Stomach (tissue), 8 donors: ENCODE measurements at regions not wholly inside any gene's neighbourhood (a gene's known extent, or its start where the extent isn't known, plus 50 kb on each side); places are given as distances from the start of the nearest gene placed in this dataset.

Experiments used
- DNase-seq, 2 donors: peaks; one replicate each; pipeline versions ENCODE4 v3.0.0 to v3.0.0-alpha.2; 2013 to 2019
- H3K27ac ChIP-seq, 5 donors: fragments of 200-600 bp in 4 of 5; sonication (generic) in 4 of 5; one replicate each; pipeline ENCODE4 v1.5.1; 2013 to 2019; ENCODE audit warnings: mild to moderate bottlenecking in 1 of 5, moderate library complexity in 1 of 5
- H3K27me3 ChIP-seq, 3 donors: fragments of 200-600 bp; sonication (generic); one replicate each; pipeline ENCODE4 v1.5.1; 2017 to 2019; ENCODE audit warnings: mixed run types in 1 of 3
- H3K36me3 ChIP-seq, 4 donors: fragments of 200-600 bp; sonication (generic); 1 replicate in 3 of 4; 2 replicates in 1 of 4; pipeline ENCODE4 v1.5.1; 2016 to 2019
- H3K4me1 ChIP-seq, 4 donors: fragments of 200-600 bp; sonication (generic); one replicate each; pipeline ENCODE4 v1.5.1; 2016 to 2019
- H3K4me3 ChIP-seq, 4 donors: fragments of 200-600 bp; sonication (generic) in 3 of 4; one replicate each; pipeline ENCODE4 v1.5.1; 2016 to 2019; ENCODE audit warnings: mild to moderate bottlenecking in 1 of 4
- H3K9me3 ChIP-seq, 4 donors: fragments of 200-600 bp; sonication (generic); one replicate each; pipeline ENCODE4 v1.5.1; 2016 to 2019
- EP300 ChIP-seq: sonication (generic); formaldehyde crosslinking; IDR thresholded peaks from one replicate; pipeline ENCODE4 v1.6.1; 2017; ENCODE audit warnings: antibody characterized with exemption
- POLR2A ChIP-seq, 4 donors: fragments of 450-650 bp; IDR thresholded peaks; one replicate each; pipeline ENCODE4 v1.6.1; 2016; ENCODE audit warnings: antibody characterized with exemption in 4 of 4, control low read depth in 2 of 4, mild to moderate bottlenecking in 1 of 4, moderate library complexity in 1 of 4
- POLR2AphosphoS5 ChIP-seq, 3 donors: sonication (generic); formaldehyde crosslinking; IDR thresholded peaks; one replicate each; pipeline ENCODE4 v1.6.1; 2016; ENCODE audit warnings: antibody characterized with exemption in 3 of 3
- WGBS, 5 donors: extraction: QIAGEN DNeasy Blood & Tissue Kit in 3 of 5; methylation state at CpG; one replicate each; pipeline versions ENCODE4 v1.1.5 to v1.1.7; 2013 to 2018; 5-methylcytosine and 5-hydroxymethylcytosine counted together
- intact Hi-C: fragments of 100-400 bp; cut with DNase I; formaldehyde crosslinking; loops from one replicate; pipeline ENCODE4 v1.15.1; 2023; ENCODE audit warnings: low total_unique reads
- TF ChIP-seq, protein P1 (sequence below), 7 experiments: fragments of 450-650 bp in 4 of 7; fragments of 200-600 bp in 3 of 7; sonication (generic) in 3 of 7; IDR thresholded peaks; one replicate each; pipeline ENCODE4 v1.5.1; 2016 to 2019; ENCODE audit warnings: antibody characterized with exemption in 7 of 7, control low read depth in 2 of 7, mild to moderate bottlenecking in 1 of 7
- donor health status: healthy with polysubstance abuse.
- donor health status: Bipolar disorder and iron deficiency.
- donor health status: healthy.

DNA sequence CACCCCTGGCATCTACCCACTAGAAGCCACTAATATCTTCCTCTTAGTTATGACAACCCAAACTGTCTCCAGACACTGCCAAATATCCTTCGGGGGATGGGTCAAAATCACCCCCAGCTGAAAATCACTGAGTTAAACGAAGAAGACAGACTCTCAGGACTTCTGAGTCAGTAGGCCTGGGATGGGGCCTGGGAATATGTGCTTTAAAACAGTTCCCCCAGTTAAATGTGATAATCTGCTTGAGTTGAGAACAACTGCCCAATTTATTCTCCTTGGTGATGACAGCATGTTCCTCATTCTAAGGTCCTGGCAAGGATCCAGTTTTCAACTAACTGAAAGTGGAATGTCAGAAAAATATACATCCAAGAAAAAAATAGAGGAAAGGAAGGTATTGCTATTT, 52.4 kb downstream of the CBLL2 start:
- WGBS, 5 donors: 42 to 67% (median 56%) methylated on average over 2 of the region's 2 CpGs
- H3K4me3 ChIP-seq: no peak overlapping the region
- DNase-seq: no peak

DNA sequence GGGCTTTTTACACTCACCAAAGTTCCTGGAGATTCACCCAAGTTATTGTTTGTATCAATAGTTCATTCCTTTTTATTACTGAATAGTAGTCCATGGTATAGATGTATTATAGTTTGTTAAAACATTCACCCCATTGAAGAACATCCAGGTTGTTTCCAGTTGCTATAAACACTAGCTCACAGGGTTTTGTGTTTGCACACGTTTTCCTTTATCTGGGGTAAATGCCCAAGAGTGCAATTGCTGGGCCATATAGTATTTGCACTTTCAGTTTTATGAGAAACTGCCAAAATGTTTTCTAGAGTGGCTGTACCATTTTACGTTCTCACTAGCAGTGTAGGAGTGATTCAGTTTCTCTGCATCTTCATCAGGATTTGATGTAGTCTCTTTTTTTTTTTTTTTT, 57.1 kb downstream of the CBLL2 start:
- TF ChIP-seq POLR2AphosphoS5 (IDR thresholded peaks at IDR 0.05): no peak
- TF ChIP-seq POLR2A (IDR thresholded peaks at IDR 0.05): no peak
- no peak for TF ChIP-seq EP300
- TF ChIP-seq, protein P1, sequence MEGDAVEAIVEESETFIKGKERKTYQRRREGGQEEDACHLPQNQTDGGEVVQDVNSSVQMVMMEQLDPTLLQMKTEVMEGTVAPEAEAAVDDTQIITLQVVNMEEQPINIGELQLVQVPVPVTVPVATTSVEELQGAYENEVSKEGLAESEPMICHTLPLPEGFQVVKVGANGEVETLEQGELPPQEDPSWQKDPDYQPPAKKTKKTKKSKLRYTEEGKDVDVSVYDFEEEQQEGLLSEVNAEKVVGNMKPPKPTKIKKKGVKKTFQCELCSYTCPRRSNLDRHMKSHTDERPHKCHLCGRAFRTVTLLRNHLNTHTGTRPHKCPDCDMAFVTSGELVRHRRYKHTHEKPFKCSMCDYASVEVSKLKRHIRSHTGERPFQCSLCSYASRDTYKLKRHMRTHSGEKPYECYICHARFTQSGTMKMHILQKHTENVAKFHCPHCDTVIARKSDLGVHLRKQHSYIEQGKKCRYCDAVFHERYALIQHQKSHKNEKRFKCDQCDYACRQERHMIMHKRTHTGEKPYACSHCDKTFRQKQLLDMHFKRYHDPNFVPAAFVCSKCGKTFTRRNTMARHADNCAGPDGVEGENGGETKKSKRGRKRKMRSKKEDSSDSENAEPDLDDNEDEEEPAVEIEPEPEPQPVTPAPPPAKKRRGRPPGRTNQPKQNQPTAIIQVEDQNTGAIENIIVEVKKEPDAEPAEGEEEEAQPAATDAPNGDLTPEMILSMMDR (IDR thresholded peaks at IDR 0.05): no peak
- WGBS, 5 donors: 44 to 64% (median 48%) methylated on average over 2 of the region's 2 CpGs
- Histone ChIP-seq H3K27me3 (no peaks in the 10 kb centered on the region), H3K4me1 (no peaks in the 10 kb centered on the region), H3K36me3 (no peaks in the 10 kb centered on the region), H3K27ac (no peak overlapping the region), H3K9me3 (no peaks in the 10 kb centered on the region), H3K4me3 (no peak overlapping the region)
- no peak for DNase-seq
- intact Hi-C loops: no loop called here

More for the DNA sequence above, 52.4 kb downstream of the CBLL2 start:
- Histone ChIP-seq H3K4me1 (no peaks in the 10 kb centered on the region), H3K9me3 (no peaks in the 10 kb centered on the region), H3K27ac (no peak overlapping the region), H3K27me3 (peaks cover 0 to 7% (median 0%) of the 10 kb centered on the region in 3 donors), H3K36me3 (no peaks in the 10 kb centered on the region)
- TF ChIP-seq, protein P1 (IDR thresholded peaks at IDR 0.05): no peak
- TF ChIP-seq POLR2A (IDR thresholded peaks at IDR 0.05) (no peak), EP300 (no peak), POLR2AphosphoS5 (IDR thresholded peaks at IDR 0.05) (no peak)
- intact Hi-C loops: no loop called here

DNA sequence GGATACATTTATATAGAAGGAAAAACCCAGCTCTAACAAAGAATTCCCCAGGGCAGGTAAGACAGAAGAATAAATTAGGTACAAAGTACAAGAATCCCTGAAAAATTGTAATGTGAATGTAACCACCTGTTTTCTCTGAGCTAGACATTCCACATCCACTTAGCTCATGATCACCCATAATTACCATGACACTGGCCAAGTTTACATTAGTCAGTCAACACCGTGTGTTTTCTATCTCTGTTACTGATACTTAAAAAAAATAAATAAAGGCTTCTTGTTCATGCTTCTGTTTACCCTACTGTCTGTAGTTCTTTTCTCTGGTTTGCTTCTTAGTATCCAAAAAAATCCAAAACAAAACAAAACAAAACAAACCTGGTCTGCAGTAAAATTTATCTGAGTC, 66.0 kb downstream of the CBLL2 start:
- Histone ChIP-seq H3K4me1 (no peaks in the 10 kb centered on the region), H3K9me3 (peaks cover 0 to 6% (median 2%) of the 10 kb centered on the region in 4 donors)
- no peak for TF ChIP-seq EP300
- TF ChIP-seq POLR2A (IDR thresholded peaks at IDR 0.05): no peak
- TF ChIP-seq, protein P1 (IDR thresholded peaks at IDR 0.05): no peak

DNA sequence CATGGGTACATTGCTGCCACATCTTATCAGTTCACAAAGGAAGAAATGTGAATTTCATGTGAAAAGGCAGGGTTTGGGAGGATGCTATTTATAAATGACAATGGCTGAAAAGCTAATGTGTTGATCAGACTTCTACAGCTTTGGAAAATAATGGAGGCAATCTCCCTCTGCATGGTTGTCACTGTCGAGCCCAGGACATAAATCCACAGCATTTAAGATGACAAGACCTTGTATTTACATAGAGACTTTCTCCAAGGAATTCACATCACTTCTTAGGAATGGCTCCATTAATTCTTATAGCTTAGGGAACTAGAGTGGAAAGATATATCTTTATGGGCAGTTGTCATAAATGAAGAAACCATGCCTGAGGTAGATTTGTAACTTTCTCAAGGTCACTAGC, 66.7 kb downstream of the CBLL2 start:
- no peaks in the 10 kb centered on the region for H3K4me1 ChIP-seq
- H3K9me3 ChIP-seq: peaks cover 0 to 6% (median 2%) of the 10 kb centered on the region in 4 donors
- H3K27ac ChIP-seq: no peak overlapping the region
- H3K4me3 ChIP-seq: no peak overlapping the region
- WGBS, 5 donors: 22 to 58% (median 43%) methylated on average over 1 of the region's 1 CpG
- intact Hi-C loops: no loop called here
- no peak for DNase-seq
- H3K27me3 ChIP-seq: peaks cover 0 to 3% (median 0%) of the 10 kb centered on the region in 3 donors
- TF ChIP-seq, protein P1 (IDR thresholded peaks at IDR 0.05): no peak
- no peaks in the 10 kb centered on the region for H3K36me3 ChIP-seq

More for the DNA sequence above, 66.0 kb downstream of the CBLL2 start:
- Histone ChIP-seq H3K27me3 (peaks cover 0 to 3% (median 0%) of the 10 kb centered on the region in 3 donors), H3K27ac (no peak overlapping the region), H3K36me3 (no peaks in the 10 kb centered on the region), H3K4me3 (no peak overlapping the region)
- 16 to 31% (median 20%) methylated on average over 1 of the region's 1 CpG for WGBS, 5 donors
- intact Hi-C loops: no loop called here
- peak in 1 of 2 donors; percentile 7 for DNase-seq
